Endothelial cell (in vitro differentiated cells): ENCODE measurements at regions not wholly inside any gene's neighbourhood (a gene's known extent, or its start where the extent isn't known, plus 50 kb on each side); places are given as distances from the start of the nearest gene placed in this dataset.

Experiments
- DNase-seq: peaks from one replicate; pipeline ENCODE4 v3.0.0; 2021; ENCODE audit warnings: low spot score
- H3K27ac Mint-ChIP-seq: one replicate; pipeline ENCODE4 v1.8.0; 2021; ENCODE audit warnings: mixed read lengths, inconsistent platforms; ENCODE audit not compliant: unreplicated experiment
- H3K27me3 Mint-ChIP-seq: one replicate; pipeline ENCODE4 v1.8.0; 2021; ENCODE audit warnings: mild to moderate bottlenecking, moderate library complexity, mixed read lengths, inconsistent platforms; ENCODE audit not compliant: unreplicated experiment
- H3K36me3 Mint-ChIP-seq: one replicate; pipeline ENCODE4 v1.8.0; 2021; ENCODE audit warnings: mild to moderate bottlenecking, low read depth, mixed read lengths, inconsistent platforms; ENCODE audit not compliant: unreplicated experiment
- H3K4me1 Mint-ChIP-seq: one replicate; pipeline ENCODE4 v1.8.0; 2021; ENCODE audit warnings: mild to moderate bottlenecking, mixed read lengths, inconsistent platforms; ENCODE audit not compliant: unreplicated experiment
- H3K4me3 Mint-ChIP-seq: one replicate; pipeline ENCODE4 v1.8.0; 2021; ENCODE audit warnings: mild to moderate bottlenecking, mixed read lengths, inconsistent platforms; ENCODE audit not compliant: unreplicated experiment
- H3K9me3 Mint-ChIP-seq: one replicate; pipeline ENCODE4 v1.8.0; 2021; ENCODE audit warnings: mixed read lengths, inconsistent platforms; ENCODE audit not compliant: unreplicated experiment
- TF ChIP-seq, protein P1 (sequence below): fragments of 200-600 bp; sonication (generic); IDR thresholded peaks from one replicate; pipeline ENCODE4 v1.5.0; 2021; ENCODE audit warnings: antibody characterized with exemption; ENCODE audit not compliant: unreplicated experiment

- Mint-ChIP-seq H3K27me3 (peaks cover 10% of the 10 kb centered on the region), H3K9me3 (no peaks in the 10 kb centered on the region), H3K4me1 (peaks cover 20% of the 10 kb centered on the region)
These were observed 123.7 kb upstream of the HSD17B12 start for GRCh38 chr11:43556612-43557375.

GRCh38 chr11:43557553-43558110 is 122.9 kb upstream of the HSD17B12 start:
- no peak for DNase-seq
- H3K36me3 Mint-ChIP-seq: no peaks in the 10 kb centered on the region
- H3K4me3 Mint-ChIP-seq: peak overlapping the region; percentile 82
- TF ChIP-seq, protein P1, sequence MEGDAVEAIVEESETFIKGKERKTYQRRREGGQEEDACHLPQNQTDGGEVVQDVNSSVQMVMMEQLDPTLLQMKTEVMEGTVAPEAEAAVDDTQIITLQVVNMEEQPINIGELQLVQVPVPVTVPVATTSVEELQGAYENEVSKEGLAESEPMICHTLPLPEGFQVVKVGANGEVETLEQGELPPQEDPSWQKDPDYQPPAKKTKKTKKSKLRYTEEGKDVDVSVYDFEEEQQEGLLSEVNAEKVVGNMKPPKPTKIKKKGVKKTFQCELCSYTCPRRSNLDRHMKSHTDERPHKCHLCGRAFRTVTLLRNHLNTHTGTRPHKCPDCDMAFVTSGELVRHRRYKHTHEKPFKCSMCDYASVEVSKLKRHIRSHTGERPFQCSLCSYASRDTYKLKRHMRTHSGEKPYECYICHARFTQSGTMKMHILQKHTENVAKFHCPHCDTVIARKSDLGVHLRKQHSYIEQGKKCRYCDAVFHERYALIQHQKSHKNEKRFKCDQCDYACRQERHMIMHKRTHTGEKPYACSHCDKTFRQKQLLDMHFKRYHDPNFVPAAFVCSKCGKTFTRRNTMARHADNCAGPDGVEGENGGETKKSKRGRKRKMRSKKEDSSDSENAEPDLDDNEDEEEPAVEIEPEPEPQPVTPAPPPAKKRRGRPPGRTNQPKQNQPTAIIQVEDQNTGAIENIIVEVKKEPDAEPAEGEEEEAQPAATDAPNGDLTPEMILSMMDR: no peak
- H3K4me1 Mint-ChIP-seq: peaks cover 20% of the 10 kb centered on the region
- H3K27ac Mint-ChIP-seq: no peak overlapping the region
- peaks cover 10% of the 10 kb centered on the region for H3K27me3 Mint-ChIP-seq
- H3K9me3 Mint-ChIP-seq: no peaks in the 10 kb centered on the region

More at GRCh38 chr11:43556612-43557375, 123.7 kb upstream of the HSD17B12 start:
- Mint-ChIP-seq H3K27ac (no peak overlapping the region), H3K36me3 (no peaks in the 10 kb centered on the region), H3K4me3 (no peak overlapping the region)
- DNase-seq: no peak
- TF ChIP-seq, protein P1: no peak

DNA sequence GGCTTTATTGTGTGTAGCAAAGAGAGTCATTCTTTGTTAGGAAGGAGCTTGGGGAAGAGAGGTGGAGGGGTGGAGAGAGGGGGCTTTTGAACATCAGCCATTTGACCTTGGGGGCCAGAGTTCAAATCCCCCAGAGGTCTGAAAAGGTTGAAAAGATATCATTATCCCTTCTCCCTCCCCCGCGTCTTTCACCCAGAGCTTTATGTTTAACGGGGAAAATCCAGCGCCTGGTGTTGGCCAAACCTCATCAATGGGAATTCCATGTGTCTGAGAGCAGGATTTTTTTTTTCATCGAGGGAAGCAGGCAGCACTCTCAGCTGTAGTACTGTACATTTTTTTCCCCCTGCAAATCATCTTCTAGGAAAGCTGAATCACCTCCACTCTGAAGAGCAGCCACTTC is 122.4 kb upstream of the HSD17B12 start:
- no peaks in the 10 kb centered on the region for H3K36me3 Mint-ChIP-seq
- H3K9me3 Mint-ChIP-seq: no peaks in the 10 kb centered on the region
- H3K27me3 Mint-ChIP-seq: peaks cover 10% of the 10 kb centered on the region
- no peak for DNase-seq
- H3K27ac Mint-ChIP-seq: no peak overlapping the region
- H3K4me1 Mint-ChIP-seq: peaks cover 20% of the 10 kb centered on the region
- TF ChIP-seq, protein P1: no peak
- H3K4me3 Mint-ChIP-seq: no peak overlapping the region

- Mint-ChIP-seq H3K4me1 (peaks cover 20% of the 10 kb centered on the region), H3K4me3 (no peak overlapping the region), H3K9me3 (no peaks in the 10 kb centered on the region), H3K27me3 (peaks cover 8% of the 10 kb centered on the region), H3K27ac (no peak overlapping the region), H3K36me3 (no peaks in the 10 kb centered on the region)
- no peak for DNase-seq
- TF ChIP-seq, protein P1: no peak
These were observed 121.9 kb upstream of the HSD17B12 start for GRCh38 chr11:43558556-43559127.

- Mint-ChIP-seq H3K9me3 (no peaks in the 10 kb centered on the region), H3K36me3 (no peaks in the 10 kb centered on the region), H3K27me3 (peaks cover 8% of the 10 kb centered on the region), H3K27ac (no peak overlapping the region), H3K4me1 (peaks cover 18% of the 10 kb centered on the region), H3K4me3 (no peak overlapping the region)
- TF ChIP-seq, protein P1: no peak
- no peak for DNase-seq
These were observed 118.7 kb upstream of the HSD17B12 start for GRCh38 chr11:43561832-43562231.
